K562 (cell line): ENCODE measurements at regions not wholly inside any gene's neighbourhood (a gene's known extent, or its start where the extent isn't known, plus 50 kb on each side); places are given as distances from the start of the nearest gene placed in this dataset.

Experiments
- ELK1 ChIP-seq: sonication (generic); formaldehyde crosslinking; IDR thresholded peaks from 2 replicates; pipeline ENCODE4 v1.8.1; 2022; ENCODE audit warnings: missing genetic modification reagents
- IRF9 ChIP-seq: fragments of 450-650 bp; IDR thresholded peaks from 2 replicates; pipeline ENCODE4 v1.6.1; 2016; ENCODE audit warnings: missing biosample characterization, missing genetic modification characterization
- KDM2B ChIP-seq: fragments of 250-450 bp; sonication (Bioruptor Pico); IDR thresholded peaks from 2 replicates; pipeline ENCODE4 v1.8.0; 2021; ENCODE audit warnings: mild to moderate bottlenecking, moderate library complexity
- MLX ChIP-seq, 2 experiments: fragments of 450-650 bp in 1 of 2; sonication (generic) in 1 of 2; formaldehyde crosslinking; conservative IDR thresholded peaks; 2 replicates each; pipeline versions ENCODE4 v1.4.0 to v1.8.1; 2020 to 2022; ENCODE audit warnings: mild to moderate bottlenecking in 1 of 2, missing genetic modification reagents in 1 of 2
- MXD1 ChIP-seq: fragments of 250-450 bp; sonication (Bioruptor Pico); IDR thresholded peaks from 2 replicates; pipeline ENCODE4 v1.8.0; 2021; ENCODE audit warnings: borderline replicate concordance, mild to moderate bottlenecking, moderate library complexity; ENCODE audit not compliant: poor library complexity, severe bottlenecking
- NCOA4 ChIP-seq: fragments of 450-650 bp; IDR thresholded peaks from 2 replicates; pipeline ENCODE4 v1.6.1; 2018; ENCODE audit warnings: mild to moderate bottlenecking; ENCODE audit not compliant: partially characterized antibody
- NR2C2 ChIP-seq, 2 experiments: fragments of 200-800 bp in 1 of 2; sonication (Bioruptor generic) in 1 of 2; sonication (generic) in 1 of 2; formaldehyde crosslinking in 1 of 2; IDR thresholded peaks; 2 replicates each; pipeline versions ENCODE4 v1.6.1 to v1.8.0; 2016 to 2022; ENCODE audit warnings: mild to moderate bottlenecking in 1 of 2, missing compliant biosample characterization in 1 of 2, missing genetic modification characterization in 1 of 2, missing genetic modification reagents in 1 of 2
- NR2F6 ChIP-seq: fragments of 450-650 bp; formaldehyde crosslinking; IDR thresholded peaks from 2 replicates; pipeline ENCODE4 v1.4.0; 2020; ENCODE audit warnings: mild to moderate bottlenecking
- PBX2 ChIP-seq, 2 experiments: IDR thresholded peaks in 1 of 2; conservative IDR thresholded peaks in 1 of 2; 2 replicates each; pipeline ENCODE4 v1.6.1; 2016; ENCODE audit warnings: low read depth in 2 of 2, mild to moderate bottlenecking in 1 of 2, missing compliant biosample characterization in 1 of 2, missing genetic modification characterization in 1 of 2, moderate library complexity in 1 of 2
- TSHZ1 ChIP-seq: fragments of 250-450 bp; sonication (Bioruptor Pico); IDR thresholded peaks from 2 replicates; pipeline ENCODE4 v1.4.0; 2020; ENCODE audit warnings: mild to moderate bottlenecking, moderate library complexity
- ZNF668 ChIP-seq: fragments of 250-450 bp; sonication (Bioruptor Pico); IDR thresholded peaks from 2 replicates; pipeline ENCODE4 v1.8.0; 2022; ENCODE audit warnings: mild to moderate bottlenecking, inconsistent platforms

GRCh38 chr2:226398580-226398979, 401.0 kb downstream of the IRS1 start (continued):
- TF ChIP-seq MXD1 (CRISPR knock-in tag), result no peak
- no peak for TF ChIP-seq ZNF668
- TF ChIP-seq KDM2B, result no peak
- TF ChIP-seq NR2F6 (CRISPR knock-in tag), result no peak
- TF ChIP-seq ELK1 (CRISPR knock-in tag), result no peak
- TF ChIP-seq NCOA4, result no peak
- TF ChIP-seq TSHZ1 (CRISPR knock-in tag), result no peak
- TF ChIP-seq PBX2 (CRISPR knock-in tag; IDR thresholded peaks at IDR 0.05; ENCODE audit: low read depth), result no peak
- no peak for TF ChIP-seq PBX2 (tag; conservative IDR thresholded peaks at IDR 0.05; ENCODE audit: low read depth)
- no peak for TF ChIP-seq NR2C2 (CRISPR knock-in tag; IDR thresholded peaks at IDR 0.05)
- TF ChIP-seq NR2C2 (tag; IDR thresholded peaks at IDR 0.05), result no peak
- no peak for TF ChIP-seq IRF9 (tag)
- TF ChIP-seq MLX (CRISPR knock-in tag; conservative IDR thresholded peaks at IDR 0.05), result no peak
